HEK293 (cell line): ENCODE measurements at regions not wholly inside any gene's neighbourhood (a gene's known extent, or its start where the extent isn't known, plus 50 kb on each side); places are given as distances from the start of the nearest gene placed in this dataset.

Experiments used
- CTCF ChIA-PET: fragments of 350-600 bp; formaldehyde crosslinking; extraction: SDS; loops from one replicate; lab custom pipeline; 2021; ENCODE audit warnings: antibody characterized with exemption; lab: Yijun Ruan, JAX
- POLR2A ChIA-PET: fragments of 300-600 bp; formaldehyde crosslinking; extraction: SDS; loops from one replicate; lab custom pipeline; 2020; ENCODE audit warnings: antibody characterized with exemption, inconsistent platforms; lab: Yijun Ruan, JAX
- H3K27ac ChIP-seq: fragments of 200-500 bp; sonication (Bioruptor generic); 2 replicates; pipeline ENCODE4 v1.5.1; 2014; ENCODE audit warnings: low read depth, low read length, control low read depth, inconsistent platforms; ENCODE audit errors: extremely low read depth
- H3K36me3 ChIP-seq, 2 experiments: fragments of 200-500 bp in 1 of 2; sonication (Bioruptor generic) in 1 of 2; 1 replicate in 1 of 2; 2 replicates in 1 of 2; pipeline ENCODE4 v1.5.1; 2014 to 2017; ENCODE audit warnings: inconsistent platforms in 2 of 2, low read length in 2 of 2; ENCODE audit not compliant: control insufficient read depth in 2 of 2, insufficient read depth in 1 of 2
- H3K4me1 ChIP-seq: fragments of 200-500 bp; sonication (Bioruptor generic); 2 replicates; pipeline ENCODE4 v1.5.1; 2014; ENCODE audit warnings: mild to moderate bottlenecking, low read length, inconsistent platforms; ENCODE audit not compliant: control insufficient read depth, insufficient read depth
- H3K4me3 ChIP-seq: 2 replicates; pipeline ENCODE4 v1.5.1; 2011; ENCODE audit warnings: low read depth, mild to moderate bottlenecking, control low read depth, low read length, moderate library complexity
- H3K9me3 ChIP-seq: fragments of 200-500 bp; sonication (Bioruptor generic); 2 replicates; pipeline ENCODE4 v1.5.1; 2014; ENCODE audit warnings: low read depth, low read length, inconsistent platforms; ENCODE audit not compliant: control insufficient read depth, insufficient read depth
- GLI2 ChIP-seq: fragments of 450-650 bp; formaldehyde crosslinking; IDR thresholded peaks from 2 replicates; pipeline ENCODE4; 2017; ENCODE audit warnings: missing biosample characterization, missing genetic modification characterization, low read depth, borderline replicate concordance
- OSR2 ChIP-seq: fragments of 450-650 bp; formaldehyde crosslinking; IDR thresholded peaks from 2 replicates; pipeline ENCODE4 v1.5.1; 2016; ENCODE audit warnings: missing biosample characterization, missing genetic modification characterization
- PRDM10 ChIP-seq: fragments of 450-650 bp; formaldehyde crosslinking; IDR thresholded peaks from 2 replicates; pipeline ENCODE4 v1.5.1; 2016; ENCODE audit warnings: missing biosample characterization, missing genetic modification characterization
- SP3 ChIP-seq: fragments of 450-650 bp; formaldehyde crosslinking; IDR thresholded peaks from 2 replicates; pipeline ENCODE4 v1.5.1; 2016; ENCODE audit warnings: missing biosample characterization, missing genetic modification characterization
- YY1 ChIP-seq: fragments of 450-650 bp; formaldehyde crosslinking; IDR thresholded peaks from 2 replicates; pipeline ENCODE4 v1.5.1; 2018; ENCODE audit warnings: missing biosample characterization, missing genetic modification characterization
- ZBTB7A ChIP-seq: fragments of 450-650 bp; formaldehyde crosslinking; IDR thresholded peaks from 2 replicates; pipeline ENCODE4 v1.5.1; 2016; ENCODE audit warnings: low read depth, missing biosample characterization, missing genetic modification characterization
- ZFHX2 ChIP-seq: fragments of 450-650 bp; formaldehyde crosslinking; conservative IDR thresholded peaks from 2 replicates; pipeline ENCODE4 v1.5.1; 2016; ENCODE audit warnings: missing biosample characterization, missing genetic modification characterization
- ZFP3 ChIP-seq: fragments of 450-650 bp; formaldehyde crosslinking; IDR thresholded peaks from 2 replicates; pipeline ENCODE4 v1.5.1; 2016; ENCODE audit warnings: low read depth, missing biosample characterization, missing genetic modification characterization
- ZFP69B ChIP-seq: fragments of 450-650 bp; formaldehyde crosslinking; IDR thresholded peaks from 2 replicates; pipeline ENCODE4 v1.5.1; 2016; ENCODE audit warnings: missing biosample characterization, missing genetic modification characterization
- ZNF18 ChIP-seq: fragments of 450-650 bp; formaldehyde crosslinking; IDR thresholded peaks from 2 replicates; pipeline ENCODE4 v1.5.1; 2016; ENCODE audit warnings: missing biosample characterization, missing genetic modification characterization
- ZNF214 ChIP-seq: fragments of 450-650 bp; formaldehyde crosslinking; IDR thresholded peaks from 2 replicates; pipeline ENCODE4 v1.5.1; 2017; ENCODE audit warnings: missing biosample characterization, mild to moderate bottlenecking, missing genetic modification characterization, borderline replicate concordance
- ZNF221 ChIP-seq: fragments of 450-650 bp; formaldehyde crosslinking; IDR thresholded peaks from 2 replicates; pipeline ENCODE4 v1.5.1; 2017; ENCODE audit warnings: missing biosample characterization, missing genetic modification characterization, borderline replicate concordance
- ZNF23 ChIP-seq: fragments of 450-650 bp; formaldehyde crosslinking; IDR thresholded peaks from 2 replicates; pipeline ENCODE4 v1.5.1; 2016; ENCODE audit warnings: missing biosample characterization, missing genetic modification characterization, borderline replicate concordance
- ZNF280D ChIP-seq: fragments of 450-650 bp; formaldehyde crosslinking; IDR thresholded peaks from 2 replicates; pipeline ENCODE4 v1.5.1; 2016; ENCODE audit warnings: missing biosample characterization, missing genetic modification characterization
- ZNF350 ChIP-seq: fragments of 450-650 bp; formaldehyde crosslinking; IDR thresholded peaks from 2 replicates; pipeline ENCODE4 v1.5.0; 2017; ENCODE audit warnings: missing biosample characterization, mild to moderate bottlenecking, missing genetic modification characterization
- ZNF354C ChIP-seq: fragments of 450-650 bp; formaldehyde crosslinking; IDR thresholded peaks from 2 replicates; pipeline ENCODE4 v1.5.1; 2016; ENCODE audit warnings: missing biosample characterization, missing genetic modification characterization, low read depth, borderline replicate concordance
- ZNF426 ChIP-seq: fragments of 450-650 bp; formaldehyde crosslinking; IDR thresholded peaks from 2 replicates; pipeline ENCODE4 v1.5.1; 2017; ENCODE audit warnings: missing biosample characterization, missing genetic modification characterization, mild to moderate bottlenecking, inconsistent platforms, moderate library complexity
- ZNF529 ChIP-seq: fragments of 450-650 bp; formaldehyde crosslinking; IDR thresholded peaks from 2 replicates; pipeline ENCODE4 v1.5.1; 2017; ENCODE audit warnings: missing genetic modification characterization, missing biosample characterization; ENCODE audit not compliant: insufficient replicate concordance
- ZNF558 ChIP-seq: fragments of 450-650 bp; formaldehyde crosslinking; IDR thresholded peaks from 2 replicates; pipeline ENCODE4 v1.5.1; 2016; ENCODE audit warnings: missing biosample characterization, missing genetic modification characterization
- ZNF580 ChIP-seq: fragments of 450-650 bp; formaldehyde crosslinking; IDR thresholded peaks from 2 replicates; pipeline ENCODE4 v1.5.1; 2016; ENCODE audit warnings: missing biosample characterization, missing genetic modification characterization
- ZNF600 ChIP-seq: fragments of 450-650 bp; formaldehyde crosslinking; IDR thresholded peaks from 2 replicates; pipeline ENCODE4 v1.5.1; 2016; ENCODE audit warnings: missing biosample characterization, missing genetic modification characterization
- ZSCAN30 ChIP-seq: fragments of 450-650 bp; IDR thresholded peaks from 2 replicates; pipeline ENCODE4 v1.5.1; 2018; ENCODE audit warnings: missing biosample characterization, mild to moderate bottlenecking, missing genetic modification characterization, moderate library complexity

- Histone ChIP-seq H3K9me3 (no peaks in the 10 kb centered on the region), H3K36me3 (no peaks in the 10 kb centered on the region), H3K4me1 (no peaks in the 10 kb centered on the region), H3K4me3 (no peak overlapping the region), H3K27ac (no peak overlapping the region)
- POLR2A ChIA-PET: no interaction called here
- CTCF ChIA-PET: interaction anchor here (1.1 kb wide), 1 partner anchor 15 kb away, joined by 4 read pairs; no protein-coding TSS in a partner anchor
- TF ChIP-seq ZFHX2 (tag by site-specific recombination) (no peak), ZNF426 (tag by site-specific recombination) (no peak), ZSCAN30 (tag by site-specific recombination) (no peak), ZNF221 (no peak), ZNF354C (tag by site-specific recombination) (no peak), ZNF529 (tag by site-specific recombination) (no peak), SP3 (tag by site-specific recombination) (no peak), ZNF600 (tag by site-specific recombination) (no peak), OSR2 (tag by site-specific recombination) (no peak), ZNF23 (no peak), ZNF558 (tag by site-specific recombination) (no peak), ZNF350 (tag by site-specific recombination) (no peak), ZNF580 (tag by site-specific recombination) (no peak), GLI2 (tag by site-specific recombination) (no peak)
Observed at GRCh38 chr9:34773306-34773910, 63.5 kb upstream of the CCL21 start.

DNA sequence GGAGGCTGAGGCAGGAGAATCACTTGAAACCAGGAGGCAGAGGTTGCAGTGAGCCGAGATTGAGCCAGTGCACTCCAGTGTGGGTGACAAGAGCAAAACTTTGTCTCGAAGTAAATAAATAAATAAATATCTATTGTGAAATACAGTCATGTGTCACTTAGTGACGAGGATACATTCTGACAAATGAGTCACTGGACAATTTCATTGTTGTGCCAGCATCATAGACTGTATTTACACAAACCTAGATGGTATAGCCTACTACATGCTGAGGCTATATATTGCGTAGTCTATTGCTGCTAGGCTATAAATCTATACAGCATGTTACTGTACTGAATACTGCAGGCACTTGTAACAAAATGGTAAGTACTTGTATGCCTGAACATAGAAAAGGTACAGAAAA, 61.1 kb upstream of the CCL21 start:
- Histone ChIP-seq H3K4me1 (no peaks in the 10 kb centered on the region), H3K4me3 (no peak overlapping the region), H3K9me3 (no peaks in the 10 kb centered on the region), H3K36me3 (no peaks in the 10 kb centered on the region), H3K27ac (no peak overlapping the region)
- POLR2A ChIA-PET: no interaction called here
- CTCF ChIA-PET: interaction anchor here (1.6 kb wide), 1 partner anchor 10 kb away, joined by 7 read pairs; no protein-coding TSS in a partner anchor
- TF ChIP-seq ZFP3 (tag by site-specific recombination) (no peak), ZNF18 (tag by site-specific recombination) (no peak), ZBTB7A (tag by site-specific recombination) (no peak), YY1 (no peak), ZNF280D (no peak), ZNF214 (tag by site-specific recombination) (no peak), PRDM10 (tag by site-specific recombination) (peak; percentile 63), ZFP69B (tag by site-specific recombination) (no peak), ZNF23 (no peak)
